ENCODE measurements at regions not wholly inside any gene's neighbourhood (a gene's known extent, or its start where the extent isn't known, plus 50 kb on each side); places are given as distances from the start of the nearest gene placed in this dataset.
"Not testable (repeated sequence)": the region's sequence is repeated elsewhere in the genome, so short reads cannot be mapped to it uniquely, and the experiment has no call there.

DNA sequence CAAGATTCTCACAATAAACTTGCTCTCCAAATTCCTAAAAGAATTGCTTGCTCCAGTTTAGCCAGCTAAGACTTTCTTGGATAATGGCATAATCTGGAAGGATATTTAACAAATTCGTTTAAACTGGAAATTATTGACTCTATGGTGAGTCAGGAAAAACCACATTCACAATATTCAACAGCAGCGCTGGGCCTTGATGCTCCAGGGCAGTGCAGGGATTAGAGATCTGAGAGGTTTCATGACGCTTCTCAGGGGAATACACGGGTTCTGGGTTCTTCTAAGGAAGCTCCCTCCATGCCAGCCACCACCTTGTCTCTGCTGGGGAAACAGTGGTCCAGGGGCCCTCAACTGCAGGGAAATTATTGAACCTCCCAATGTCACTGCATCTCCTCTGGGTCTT is 123.3 kb upstream of the FAM20C start:
- not testable (repeated sequence) for DNase-seq (ENCODE audit: low read depth)

- not testable (repeated sequence) for DNase-seq (ENCODE audit: low read depth)
These were observed 122.8 kb upstream of the FAM20C start for GRCh38 chr7:69499-70123.

- DNase-seq (ENCODE audit: low read depth): not testable (repeated sequence)
These were observed 122.2 kb upstream of the FAM20C start for GRCh38 chr7:70207-70606.

DNA sequence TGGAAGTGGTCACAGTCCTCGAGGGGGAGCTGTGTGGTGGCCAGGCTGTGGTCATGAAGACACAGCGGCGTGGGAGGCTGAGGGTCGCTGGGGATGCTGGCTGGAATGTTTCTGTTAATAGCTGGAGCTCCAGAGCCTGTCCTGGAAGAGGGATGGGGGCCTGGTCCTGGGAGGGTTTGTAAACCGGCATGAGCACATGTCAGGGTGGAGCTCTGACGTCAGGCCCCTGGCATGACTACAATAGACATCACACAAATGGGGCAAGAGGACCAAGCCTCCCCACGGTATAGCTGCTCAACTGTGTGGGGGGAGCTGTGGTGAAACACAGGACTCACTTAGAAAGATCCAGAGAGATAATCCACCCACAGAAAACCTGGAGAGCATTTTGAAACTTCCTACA is 121.4 kb upstream of the FAM20C start:
- peak; percentile 28 for DNase-seq (ENCODE audit: low read depth)

- DNase-seq (ENCODE audit: low read depth): peak; percentile 37
These were observed 119.9 kb upstream of the FAM20C start for GRCh38 chr7:72266-73057.

DNA sequence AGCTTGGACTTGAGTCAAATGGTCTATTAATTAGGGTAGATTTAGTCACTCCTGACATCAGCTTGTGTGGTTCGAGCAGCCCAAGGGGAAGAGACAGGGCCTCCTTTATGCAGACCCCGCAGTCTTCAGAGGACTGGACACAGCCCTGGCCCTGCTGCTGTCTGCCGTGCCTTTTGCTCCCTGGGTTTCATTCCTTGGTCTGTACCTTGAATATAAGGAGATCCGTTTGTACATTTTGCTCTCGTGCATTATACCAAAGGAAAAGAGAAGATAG is 119.4 kb upstream of the FAM20C start:
- not testable (repeated sequence) for DNase-seq (ENCODE audit: low read depth)

GRCh38 chr7:74008-74540 is 118.3 kb upstream of the FAM20C start:
- not testable (repeated sequence) for DNase-seq (ENCODE audit: low read depth)

DNA sequence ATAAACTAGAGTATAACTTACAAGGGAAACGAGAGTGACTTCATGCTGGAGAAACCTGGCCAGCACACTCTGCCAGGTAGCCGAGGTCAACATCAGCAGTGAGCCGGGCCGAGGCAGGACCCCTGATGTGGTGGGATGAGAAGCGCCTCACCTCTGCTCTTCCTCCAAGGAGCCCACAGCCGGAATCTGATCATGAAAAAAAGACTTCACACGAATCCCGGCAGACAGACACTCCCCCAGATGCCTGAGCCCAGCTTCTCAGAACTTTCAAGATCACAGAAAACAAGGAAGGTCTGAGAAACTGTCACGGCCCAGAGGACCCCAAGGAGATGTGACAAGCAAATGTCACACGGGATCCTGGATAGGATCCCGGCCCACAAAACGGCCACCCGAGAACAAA is 116.9 kb upstream of the FAM20C start:
- DNase-seq (ENCODE audit: low read depth): not testable (repeated sequence)

- not testable (repeated sequence) for DNase-seq (ENCODE audit: low read depth)
These were observed 116.2 kb upstream of the FAM20C start for GRCh38 chr7:76202-76601.

GRCh38 chr7:76829-77395 is 115.5 kb upstream of the FAM20C start:
- DNase-seq (ENCODE audit: low read depth): not testable (repeated sequence)

GRCh38 chr7:78862-79261 is 113.5 kb upstream of the FAM20C start:
- DNase-seq (ENCODE audit: low read depth): not testable (repeated sequence)

DNA sequence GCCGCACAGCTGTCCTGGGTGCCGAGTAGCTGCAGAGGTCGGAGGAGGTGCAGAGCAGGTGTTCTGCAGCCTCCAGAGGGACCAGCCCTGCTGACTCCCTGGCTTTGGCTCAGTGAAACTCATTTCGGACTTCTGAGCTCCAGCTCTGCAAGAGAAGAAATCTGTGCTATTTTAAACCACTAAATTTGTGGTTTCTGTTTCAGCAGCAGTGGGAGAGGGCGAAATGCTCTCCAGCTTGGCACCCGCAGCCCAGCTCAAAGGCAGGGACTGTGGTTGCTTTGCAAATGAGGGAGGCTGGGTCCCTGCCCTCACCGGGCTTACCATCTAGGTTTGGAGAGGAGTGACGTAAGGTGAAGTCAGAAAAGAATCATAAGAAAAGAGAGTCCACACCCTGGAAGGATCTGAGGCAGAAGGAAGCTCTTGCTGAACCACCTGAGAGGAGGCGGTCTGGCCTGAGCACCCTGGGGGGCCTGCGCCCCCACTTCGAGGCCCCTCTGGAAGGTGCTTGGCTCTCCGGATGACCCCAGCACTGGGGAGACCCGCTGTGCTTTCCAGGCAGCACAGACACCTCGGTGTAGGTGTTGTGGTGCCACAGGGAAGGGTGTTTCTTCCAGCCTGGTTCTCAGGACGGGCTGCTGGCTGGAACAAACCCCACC is 112.8 kb upstream of the FAM20C start:
- DNase-seq (ENCODE audit: low read depth): not testable (repeated sequence)

- no peak for DNase-seq (ENCODE audit: low read depth)
These were observed 111.9 kb upstream of the FAM20C start for GRCh38 chr7:80259-81067.

GRCh38 chr7:81068-81925 is 111.1 kb upstream of the FAM20C start:
- no peak for DNase-seq (ENCODE audit: low read depth)

DNA sequence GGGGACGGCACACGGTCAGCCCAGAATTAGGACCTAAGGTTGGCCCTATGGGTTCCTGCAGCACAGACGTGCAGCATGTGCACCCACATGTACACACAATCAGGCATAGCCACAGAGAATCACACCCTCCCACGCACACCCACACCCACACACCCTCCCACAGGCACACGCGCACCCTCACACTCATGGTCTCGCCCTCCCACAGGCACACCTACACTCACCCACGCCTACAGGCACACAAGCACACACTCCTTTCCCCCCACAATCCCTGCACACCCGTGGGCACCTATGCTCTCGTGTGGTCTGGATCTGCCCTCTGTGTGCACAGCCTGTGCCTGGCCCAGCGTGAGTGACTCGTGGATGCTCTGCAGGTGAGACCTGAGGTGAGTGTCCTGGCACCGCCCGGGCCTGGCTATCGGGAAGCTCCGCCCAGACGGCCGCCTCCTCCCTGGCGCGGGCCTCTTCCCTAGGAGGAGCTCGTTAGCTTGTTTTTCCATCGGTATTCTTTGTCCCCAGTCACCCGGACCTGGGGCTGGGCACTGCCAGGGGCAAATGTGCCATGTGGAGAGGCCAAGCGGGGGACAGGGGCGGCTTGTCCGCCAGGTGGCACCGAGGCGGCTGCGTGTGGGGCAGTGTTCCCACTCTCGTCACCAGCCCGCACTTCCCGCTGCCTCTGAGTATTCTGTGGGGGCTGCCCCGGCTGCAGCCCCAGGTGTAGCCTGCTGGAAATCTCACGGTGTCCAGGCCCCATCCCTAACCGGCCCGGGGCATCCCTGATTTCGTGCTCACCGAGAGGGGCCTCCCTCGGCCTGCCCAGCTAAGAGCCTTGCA is 110.2 kb upstream of the FAM20C start:
- no peak for DNase-seq (ENCODE audit: low read depth)

DNA sequence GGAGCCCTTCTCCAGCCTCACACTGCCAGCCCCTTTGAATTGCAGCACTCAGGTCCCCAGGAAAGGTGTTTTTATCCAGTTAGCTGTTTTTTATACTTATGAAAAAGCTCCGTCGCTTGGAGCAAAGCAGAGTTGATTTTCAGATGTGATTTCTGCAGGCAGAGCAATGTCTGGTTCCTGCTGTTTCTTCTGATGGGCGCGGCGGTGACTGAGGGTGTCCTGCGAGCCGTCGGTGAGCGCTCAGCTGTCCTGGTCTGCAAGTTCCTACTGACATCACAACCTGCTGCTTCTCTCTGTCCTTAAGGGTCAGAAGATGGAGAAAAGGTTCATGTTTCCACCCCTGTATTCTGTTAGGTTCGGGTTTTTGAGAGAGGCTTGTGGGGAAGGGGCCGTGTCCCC is 109.6 kb upstream of the FAM20C start:
- DNase-seq (ENCODE audit: low read depth): no peak

DNA sequence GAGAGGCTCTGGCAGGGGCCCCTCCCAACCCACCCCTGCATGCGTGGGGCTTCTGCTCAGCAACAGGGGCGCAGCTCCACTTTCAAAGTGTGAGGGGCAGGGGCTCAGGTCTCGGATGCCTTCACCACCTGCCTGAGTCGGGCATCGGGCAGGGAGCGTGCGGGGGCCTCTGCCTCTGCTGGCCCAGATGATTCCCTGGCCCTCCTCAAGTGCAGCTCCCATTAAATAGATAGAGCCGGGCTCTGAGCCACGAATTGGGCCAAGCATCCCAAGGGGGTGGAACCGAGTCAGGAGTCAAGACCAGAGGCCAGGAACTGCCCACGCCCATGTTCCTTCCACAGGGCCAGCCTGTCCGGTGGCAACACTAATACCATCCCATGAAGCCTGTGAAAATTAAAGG is 108.9 kb upstream of the FAM20C start:
- DNase-seq (ENCODE audit: low read depth): no peak

DNA sequence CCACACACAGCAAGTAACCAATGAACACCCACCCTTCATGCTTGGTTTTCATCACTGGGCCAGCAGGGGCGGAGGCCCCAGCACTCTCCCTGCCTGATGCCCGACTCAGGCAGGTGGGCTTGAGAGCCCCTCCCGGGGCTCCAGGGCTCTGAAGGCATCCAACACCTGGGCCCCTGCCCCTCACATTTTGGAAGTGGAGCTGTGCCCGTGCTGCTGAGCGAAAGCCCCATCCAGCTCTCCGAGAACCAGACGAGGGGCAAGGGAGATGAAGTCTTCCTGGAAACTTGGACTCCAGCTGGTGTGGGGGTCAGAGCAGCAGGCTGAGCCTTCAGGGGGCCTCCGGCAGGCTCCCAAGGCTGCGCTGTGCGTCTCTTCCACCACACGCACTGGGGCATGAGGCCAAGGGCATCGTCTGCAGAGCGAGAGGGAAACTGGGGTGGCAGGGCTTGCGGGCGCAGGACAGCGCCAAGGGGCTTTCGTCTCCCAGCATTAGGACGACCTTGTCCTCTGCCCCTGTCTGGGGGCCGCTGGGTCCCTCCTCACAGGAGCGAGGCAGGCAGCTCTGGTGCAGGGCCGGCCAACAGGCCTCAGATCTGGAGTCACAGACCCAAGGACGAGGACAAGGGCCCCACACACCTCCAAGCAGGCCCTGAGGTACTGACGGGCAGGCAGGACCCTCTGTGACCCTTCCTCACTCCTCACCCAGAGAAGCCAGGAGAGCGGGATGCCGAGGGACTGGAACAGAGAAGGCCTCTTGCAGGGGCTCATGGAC is 108.3 kb upstream of the FAM20C start:
- DNase-seq (ENCODE audit: low read depth): no peak

- DNase-seq (ENCODE audit: low read depth): no peak
These were observed 107.7 kb upstream of the FAM20C start for GRCh38 chr7:84633-85020.

Data from M059J (cell line).